B cell (primary cell): ENCODE measurements at regions not wholly inside any gene's neighbourhood (a gene's known extent, or its start where the extent isn't known, plus 50 kb on each side); places are given as distances from the start of the nearest gene placed in this dataset.

ENCODE experiments used
- ATAC-seq: fragments of 200-7000 bp; cut with Tn5 transposase; one replicate; pipeline ENCODE4 v1.10.0; 2021; ENCODE audit warnings: low read depth, mild to moderate bottlenecking, moderate number of reproducible peaks, moderate library complexity
- CTCF ChIA-PET: fragments of 350-600 bp; sonication (Branson Sonifier 250); formaldehyde crosslinking; loops from one replicate; lab custom pipeline; 2021; ENCODE audit warnings: antibody characterized with exemption, inconsistent platforms; lab: Charles Lee
- POLR2A ChIA-PET: fragments of 350-600 bp; sonication (Branson Sonifier 250); formaldehyde crosslinking; loops from one replicate; lab custom pipeline; 2021; ENCODE audit warnings: antibody characterized with exemption; lab: Charles Lee
- DNase-seq: peaks from one replicate; pipeline ENCODE4 v3.0.0; 2013
- H2AFZ ChIP-seq: 2 replicates; pipeline ENCODE4 v1.6.1; 2012; ENCODE audit warnings: mild to moderate bottlenecking, low read depth, low read length; ENCODE audit not compliant: insufficient read depth, poor library complexity, severe bottlenecking
- H3K27ac ChIP-seq, 2 donors: 1 replicate in 1 of 2; 2 replicates in 1 of 2; pipeline ENCODE4 v1.5.1; 2012 to 2013; ENCODE audit warnings: low read length in 2 of 2, mild to moderate bottlenecking in 2 of 2, moderate library complexity in 1 of 2
- H3K27me3 ChIP-seq, 4 experiments: fragments of 200-600 bp in 1 of 4; sonication (generic) in 1 of 4; replicated peaks in 1 of 4; 1 replicate in 2 of 4; 2 replicates in 2 of 4; pipeline versions ENCODE4 v1.6.1 to v1.7.0; 2013 to 2016; ENCODE audit warnings: low read length in 3 of 4, mild to moderate bottlenecking in 2 of 4, mixed read lengths in 1 of 4, moderate library complexity in 1 of 4; ENCODE audit not compliant: insufficient read depth in 4 of 4, control insufficient read depth in 3 of 4; ENCODE audit errors: control extremely low read depth in 1 of 4
- H3K36me3 ChIP-seq, 2 experiments: replicated peaks in 1 of 2; 1 replicate in 1 of 2; 2 replicates in 1 of 2; pipeline versions ENCODE4 v1.6.1 to v1.7.1; 2013; ENCODE audit warnings: low read length in 1 of 2; ENCODE audit not compliant: insufficient read depth in 2 of 2, control insufficient read depth in 1 of 2; ENCODE audit errors: control extremely low read depth in 1 of 2, extremely low read depth in 1 of 2
- H3K4me1 ChIP-seq, 2 donors: fragments of 200-600 bp in 1 of 2; sonication (generic) in 1 of 2; 1 replicate in 1 of 2; 2 replicates in 1 of 2; pipeline versions ENCODE4 v1.5.1 to v1.6.1; 2013 to 2017; ENCODE audit warnings: low read length in 2 of 2; ENCODE audit not compliant: control insufficient read depth in 2 of 2, insufficient read depth in 2 of 2
- H3K4me2 ChIP-seq: replicated peaks from 2 replicates; pipeline ENCODE3; 2012; ENCODE audit warnings: mild to moderate bottlenecking, low read depth, low read length; ENCODE audit not compliant: poor library complexity, severe bottlenecking
- H3K4me3 ChIP-seq, 5 experiments: fragments of 200-600 bp in 1 of 5; sonication (generic) in 1 of 5; 1 replicate in 3 of 5; 2 replicates in 2 of 5; pipeline versions ENCODE4 v1.5.1 to v1.7.0; 2011 to 2016; ENCODE audit warnings: low read length in 4 of 5, mild to moderate bottlenecking in 4 of 5, low read depth in 2 of 5, control low read depth in 1 of 5, moderate library complexity in 1 of 5; ENCODE audit not compliant: insufficient read depth in 1 of 5; ENCODE audit errors: control extremely low read depth in 1 of 5, extremely low read depth in 1 of 5
- H3K79me2 ChIP-seq: fragments of 200-600 bp; sonication (generic); one replicate; pipeline ENCODE4 v1.6.0; 2016; ENCODE audit warnings: low read length; ENCODE audit not compliant: control insufficient read depth, insufficient read depth
- H3K9ac ChIP-seq: fragments of 200-600 bp; sonication (generic); 2 replicates; pipeline ENCODE4 v1.6.1; 2017; ENCODE audit warnings: mild to moderate bottlenecking, low read length, moderate library complexity
- H3K9me3 ChIP-seq, 3 donors: one replicate each; pipeline versions ENCODE4 v1.6.1 to v1.7.1; 2013; ENCODE audit warnings: low read length in 2 of 3; ENCODE audit not compliant: control insufficient read depth in 2 of 3, insufficient read depth in 1 of 3; ENCODE audit errors: control extremely low read depth in 1 of 3
- H4K20me1 ChIP-seq: 2 replicates; pipeline ENCODE4 v1.6.0; 2012; ENCODE audit warnings: mild to moderate bottlenecking, low read length; ENCODE audit not compliant: insufficient read depth, control insufficient read depth, poor library complexity, severe bottlenecking
- H3K27ac Mint-ChIP-seq: one replicate; pipeline ENCODE4 v1.8.0; 2021; ENCODE audit warnings: mixed read lengths
- H3K27me3 Mint-ChIP-seq: one replicate; pipeline ENCODE4 v1.8.0; 2021; ENCODE audit warnings: mixed read lengths
- H3K4me1 Mint-ChIP-seq: one replicate; pipeline ENCODE4 v1.8.0; 2021; ENCODE audit warnings: mixed read lengths
- H3K4me3 Mint-ChIP-seq: one replicate; pipeline ENCODE4 v1.8.0; 2021; ENCODE audit warnings: mixed read lengths
- H3K9me3 Mint-ChIP-seq: one replicate; pipeline ENCODE4 v1.8.0; 2022; ENCODE audit warnings: mixed read lengths; ENCODE audit not compliant: insufficient read depth
- CTCF ChIP-seq: fragments of 200-600 bp; IDR thresholded peaks from one replicate; pipeline ENCODE4 v1.8.0; 2022; ENCODE audit warnings: antibody characterized with exemption, mild to moderate bottlenecking
- EZH2 ChIP-seq: IDR thresholded peaks from 2 replicates; pipeline ENCODE4 v1.6.1; 2012; ENCODE audit warnings: borderline replicate concordance, low read depth, mild to moderate bottlenecking, moderate library complexity, low read length; ENCODE audit not compliant: insufficient read depth, poor library complexity, severe bottlenecking
- WGBS: methylation state at CpG from one replicate; pipeline ENCODE4 v1.1.5; 2013; ENCODE audit warnings: missing lambda C conversion rate; ENCODE audit not compliant: insufficient coverage; 5-methylcytosine and 5-hydroxymethylcytosine counted together
- intact Hi-C: fragments of 100-400 bp; cut with micrococcal nuclease; formaldehyde crosslinking; loops from one replicate; pipeline ENCODE4 v1.10.0; 2022

DNA sequence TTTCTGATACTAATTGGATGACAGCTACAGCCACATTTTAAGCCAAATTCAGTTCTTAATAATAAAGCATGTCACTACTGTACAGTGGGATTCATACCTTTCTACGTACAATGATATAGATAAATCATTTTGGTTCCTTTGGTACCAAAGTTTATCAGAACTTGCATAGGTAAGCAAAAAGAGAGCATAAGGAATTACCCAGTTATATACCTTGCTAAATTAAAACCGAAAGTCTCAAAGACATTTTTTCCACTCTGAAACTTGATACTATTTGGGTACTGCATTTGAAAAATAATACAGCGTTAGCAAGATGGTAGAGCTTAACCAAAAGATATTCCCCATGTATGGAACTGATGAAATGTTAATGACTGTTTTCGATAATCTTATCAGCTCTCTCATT lies 400.9 kb upstream of the ADGRL3 start:
- Histone ChIP-seq H3K9me3 (peaks cover 0 to 9% (median 0%) of the 10 kb centered on the region in 3 donors), H3K4me1 (no peaks in the 10 kb centered on the region), H3K79me2 (no peaks in the 10 kb centered on the region), H2AFZ (no peak overlapping the region), H3K27ac (no peak overlapping the region), H3K4me3 (no peak overlapping the region), H3K4me2 (no peak overlapping the region), H3K27me3 (no peaks in the 10 kb centered on the region), H3K9ac (no peak overlapping the region), H3K36me3 (no peaks in the 10 kb centered on the region), H4K20me1 (no peaks in the 10 kb centered on the region)
- no peaks in the 10 kb centered on the region for H3K4me1 Mint-ChIP-seq
- no peak overlapping the region for H3K4me3 Mint-ChIP-seq
- ATAC-seq = no peak
- no peak for TF ChIP-seq CTCF
- TF ChIP-seq EZH2 = no peak
- no peak overlapping the region for H3K27ac Mint-ChIP-seq
- no peaks in the 10 kb centered on the region for H3K9me3 Mint-ChIP-seq
- ChIA-PET POLR2A (no interaction called here), CTCF (no interaction called here)
- H3K27me3 Mint-ChIP-seq = no peaks in the 10 kb centered on the region
- DNase-seq = no peak
- no CpG with 5 or more reads among the region's 4 CpGs for WGBS
- intact Hi-C loops = no loop called here

DNA sequence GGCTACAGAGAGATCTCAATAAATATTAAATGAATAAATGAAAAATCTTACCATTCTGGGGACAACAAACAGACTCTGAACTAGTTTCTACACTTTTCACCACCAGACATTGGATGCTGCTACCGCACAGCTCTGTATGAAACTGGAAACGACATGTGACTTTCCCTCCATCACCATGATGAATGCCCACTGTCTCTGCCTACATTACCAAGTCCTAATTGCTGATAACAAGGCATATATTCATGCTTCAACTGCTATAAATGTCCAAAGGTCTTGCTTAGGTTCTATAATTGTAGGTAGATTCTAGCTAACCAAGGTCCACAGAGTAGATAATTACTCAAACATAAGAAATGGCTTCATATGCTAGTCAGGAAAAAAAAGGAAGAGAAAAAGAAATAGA lies 399.4 kb upstream of the ADGRL3 start:
- no peaks in the 10 kb centered on the region for H3K27me3 ChIP-seq
- H4K20me1 ChIP-seq = no peaks in the 10 kb centered on the region
- no peaks in the 10 kb centered on the region for H3K79me2 ChIP-seq
- WGBS = 86% methylated on average over 1 of the region's 2 CpGs
- H3K4me3 ChIP-seq = no peak overlapping the region
- DNase-seq = no peak
- Mint-ChIP-seq H3K27me3 (no peaks in the 10 kb centered on the region), H3K9me3 (no peaks in the 10 kb centered on the region), H3K27ac (no peak overlapping the region), H3K4me3 (no peak overlapping the region), H3K4me1 (no peaks in the 10 kb centered on the region)
- peaks cover 0 to 6% (median 0%) of the 10 kb centered on the region in 3 donors for H3K9me3 ChIP-seq
- TF ChIP-seq EZH2 (no peak), CTCF (no peak)
- ATAC-seq = no peak
- no peak overlapping the region for H2AFZ ChIP-seq
- ChIA-PET CTCF (no interaction called here), POLR2A (no interaction called here)
- no peak overlapping the region for H3K9ac ChIP-seq
- H3K27ac ChIP-seq = no peak overlapping the region
- H3K4me2 ChIP-seq = no peak overlapping the region
- no peaks in the 10 kb centered on the region for H3K36me3 ChIP-seq
- intact Hi-C loops = no loop called here
- H3K4me1 ChIP-seq = no peaks in the 10 kb centered on the region
